CD4-positive, alpha-beta memory T cell (primary cell): ENCODE measurements at regions not wholly inside any gene's neighbourhood (a gene's known extent, or its start where the extent isn't known, plus 50 kb on each side); places are given as distances from the start of the nearest gene placed in this dataset.

ENCODE experiments used
- CTCF ChIA-PET: fragments of 350-600 bp; sonication (Branson Sonifier 250); formaldehyde crosslinking; loops from one replicate; lab custom pipeline; 2021; ENCODE audit warnings: inconsistent platforms; ENCODE audit not compliant: partially characterized antibody; lab: Charles Lee
- POLR2A ChIA-PET: fragments of 350-600 bp; sonication (Branson Sonifier 250); formaldehyde crosslinking; loops from one replicate; lab custom pipeline; 2021; ENCODE audit not compliant: partially characterized antibody; lab: Charles Lee
- DNase-seq, 5 donors: peaks; one replicate each; pipeline versions ENCODE4 v3.0.0 to v3.0.0-alpha.2; 2020 to 2022; ENCODE audit warnings: mixed read lengths in 1 of 5
- H3K27ac ChIP-seq: one replicate; pipeline ENCODE4 v1.7.0; 2013; ENCODE audit warnings: low read depth, low read length
- H3K27me3 ChIP-seq: 2 replicates; pipeline ENCODE4 v1.7.0; 2013; ENCODE audit warnings: mild to moderate bottlenecking, low read length, moderate library complexity; ENCODE audit not compliant: insufficient read depth
- H3K36me3 ChIP-seq: 2 replicates; pipeline ENCODE4 v1.7.0; 2013; ENCODE audit warnings: mild to moderate bottlenecking, low read length, moderate library complexity; ENCODE audit not compliant: insufficient read depth
- H3K4me1 ChIP-seq: 2 replicates; pipeline ENCODE4 v1.7.0; 2013; ENCODE audit warnings: mild to moderate bottlenecking, low read length, moderate library complexity; ENCODE audit not compliant: insufficient read depth
- H3K4me3 ChIP-seq, 2 donors: one replicate each; pipeline ENCODE4 v1.7.0; 2013; ENCODE audit warnings: low read length in 2 of 2, mild to moderate bottlenecking in 1 of 2
- H3K9me3 ChIP-seq, 2 donors: one replicate each; pipeline ENCODE4 v1.7.0; 2013; ENCODE audit warnings: low read length in 2 of 2, control low read depth in 1 of 2; ENCODE audit not compliant: control insufficient read depth in 1 of 2
- H3K27ac Mint-ChIP-seq, 7 donors: one replicate each; pipeline ENCODE4 v1.8.0; 2020 to 2021; ENCODE audit warnings: mixed read lengths in 7 of 7, mild to moderate bottlenecking in 6 of 7, inconsistent platforms in 3 of 7, moderate library complexity in 3 of 7
- H3K27me3 Mint-ChIP-seq, 2 donors: one replicate each; pipeline ENCODE4 v1.8.0; 2020 to 2021; ENCODE audit warnings: mixed read lengths in 2 of 2
- H3K36me3 Mint-ChIP-seq, 2 donors: one replicate each; pipeline ENCODE4 v1.8.0; 2020 to 2021; ENCODE audit warnings: mixed read lengths in 2 of 2, inconsistent platforms in 1 of 2, mild to moderate bottlenecking in 1 of 2
- H3K4me1 Mint-ChIP-seq, 4 donors: one replicate each; pipeline ENCODE4 v1.8.0; 2020 to 2021; ENCODE audit warnings: mixed read lengths in 4 of 4, mild to moderate bottlenecking in 1 of 4
- H3K4me3 Mint-ChIP-seq, 8 donors: one replicate each; pipeline ENCODE4 v1.8.0; 2020 to 2021; ENCODE audit warnings: mixed read lengths in 8 of 8, mild to moderate bottlenecking in 7 of 8, moderate library complexity in 6 of 8, inconsistent platforms in 3 of 8
- H3K9me3 Mint-ChIP-seq, 8 donors: one replicate each; pipeline ENCODE4 v1.8.0; 2020 to 2021; ENCODE audit warnings: mixed read lengths in 8 of 8, mild to moderate bottlenecking in 5 of 8, inconsistent platforms in 3 of 8, moderate library complexity in 1 of 8
- intact Hi-C: fragments of 100-400 bp; cut with micrococcal nuclease; formaldehyde crosslinking; loops from one replicate; pipeline ENCODE4 v1.15.1; 2023

DNA sequence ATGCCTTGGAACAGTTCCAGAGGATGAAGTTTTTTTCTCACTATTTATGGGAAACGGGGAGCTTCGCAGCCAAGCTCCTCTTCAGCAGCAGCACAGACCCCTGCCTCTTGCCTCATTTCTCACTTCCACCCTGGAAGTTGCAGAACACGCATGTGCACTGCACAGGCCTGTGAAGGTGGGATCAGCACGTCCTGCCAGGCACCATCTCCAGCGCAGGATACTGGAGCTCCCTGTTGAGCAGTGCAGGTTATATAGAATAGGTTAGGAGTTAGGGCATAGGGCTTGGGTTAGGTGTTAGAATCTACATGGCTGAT lies 110.1 kb upstream of the CENPE start:
- CTCF ChIA-PET, result interaction anchor here (0.7 kb wide), 1 partner anchor 86 kb away, joined by 3 read pairs; no protein-coding TSS in a partner anchor
- no peaks in the 10 kb centered on the region for H3K36me3 Mint-ChIP-seq

DNA sequence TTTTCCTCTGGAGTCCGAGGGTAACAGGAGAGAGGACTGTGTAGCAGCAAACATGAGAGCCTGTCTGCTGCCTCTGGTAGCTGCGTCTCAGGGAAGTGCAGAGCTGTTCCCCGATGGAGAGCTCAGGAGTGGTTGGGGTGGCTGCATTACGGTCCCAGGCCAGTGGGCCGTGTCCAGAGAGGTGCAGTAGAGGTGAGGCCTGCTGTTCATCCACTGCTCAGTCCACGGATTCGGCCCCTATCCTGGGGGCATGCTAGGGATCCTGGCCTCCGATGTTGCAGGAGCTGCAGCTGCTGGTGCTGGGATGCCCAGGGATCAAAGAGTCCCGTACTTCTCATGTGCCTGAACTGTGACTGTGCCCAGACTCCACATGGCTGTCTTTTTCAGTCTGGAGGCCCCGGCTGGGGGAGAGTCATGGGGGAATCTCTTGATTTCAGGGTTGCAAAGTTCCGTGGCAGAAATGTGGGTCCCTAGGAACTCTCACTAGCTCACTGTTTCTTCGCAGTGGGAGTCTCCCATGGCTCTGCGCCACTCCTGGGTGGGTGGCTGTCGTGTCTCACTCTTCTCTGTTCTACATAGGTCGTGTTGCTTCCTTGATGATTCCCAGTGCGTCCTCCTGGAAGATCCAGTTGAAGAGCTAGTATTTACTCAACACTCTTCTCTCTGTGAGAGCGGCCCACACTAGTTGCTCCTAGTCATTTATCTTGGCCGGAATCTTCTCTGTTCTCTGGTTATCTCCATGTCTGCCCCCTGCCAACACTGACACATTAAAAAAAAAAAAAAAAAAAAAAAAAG lies 109.5 kb upstream of the CENPE start:
- H3K27me3 Mint-ChIP-seq, result peaks cover 3% of the 10 kb centered on the region in 2 donors
- no peak for DNase-seq
- no peaks in the 10 kb centered on the region for H3K36me3 ChIP-seq
- no peaks in the 10 kb centered on the region for H3K4me1 Mint-ChIP-seq
- H3K4me3 ChIP-seq, result no peak overlapping the region
- ChIA-PET CTCF (interaction anchor here (0.7 kb wide), 1 partner anchor 85 kb away, joined by 3 read pairs; no protein-coding TSS in a partner anchor), POLR2A (no interaction called here)
- intact Hi-C loops, result no loop called here
- no peaks in the 10 kb centered on the region for H3K4me1 ChIP-seq
- no peaks in the 10 kb centered on the region for H3K27me3 ChIP-seq
- no peaks in the 10 kb centered on the region for H3K9me3 ChIP-seq
- no peak overlapping the region for H3K27ac ChIP-seq
- no peak overlapping the region for H3K27ac Mint-ChIP-seq
- H3K4me3 Mint-ChIP-seq, result no peak overlapping the region
- H3K36me3 Mint-ChIP-seq, result no peaks in the 10 kb centered on the region
- peaks cover 0 to 4% (median under 1%) of the 10 kb centered on the region in 8 donors for H3K9me3 Mint-ChIP-seq

More for the DNA sequence above, 110.1 kb upstream of the CENPE start:
- no peaks in the 10 kb centered on the region for H3K4me1 Mint-ChIP-seq
- H3K9me3 ChIP-seq, result no peaks in the 10 kb centered on the region
- peaks cover 3% of the 10 kb centered on the region in 2 donors for H3K27me3 Mint-ChIP-seq
- H3K4me3 ChIP-seq, result no peak overlapping the region
- H3K36me3 ChIP-seq, result no peaks in the 10 kb centered on the region
- no peak overlapping the region for H3K4me3 Mint-ChIP-seq
- H3K27ac Mint-ChIP-seq, result peak overlapping the region in 1 of 7 donors; percentile 49
- intact Hi-C loops, result no loop called here
- no peak for DNase-seq
- H3K27me3 ChIP-seq, result no peaks in the 10 kb centered on the region
- POLR2A ChIA-PET, result no interaction called here
- peaks cover 0 to 4% (median under 1%) of the 10 kb centered on the region in 8 donors for H3K9me3 Mint-ChIP-seq
- H3K27ac ChIP-seq, result no peak overlapping the region
- H3K4me1 ChIP-seq, result no peaks in the 10 kb centered on the region

DNA sequence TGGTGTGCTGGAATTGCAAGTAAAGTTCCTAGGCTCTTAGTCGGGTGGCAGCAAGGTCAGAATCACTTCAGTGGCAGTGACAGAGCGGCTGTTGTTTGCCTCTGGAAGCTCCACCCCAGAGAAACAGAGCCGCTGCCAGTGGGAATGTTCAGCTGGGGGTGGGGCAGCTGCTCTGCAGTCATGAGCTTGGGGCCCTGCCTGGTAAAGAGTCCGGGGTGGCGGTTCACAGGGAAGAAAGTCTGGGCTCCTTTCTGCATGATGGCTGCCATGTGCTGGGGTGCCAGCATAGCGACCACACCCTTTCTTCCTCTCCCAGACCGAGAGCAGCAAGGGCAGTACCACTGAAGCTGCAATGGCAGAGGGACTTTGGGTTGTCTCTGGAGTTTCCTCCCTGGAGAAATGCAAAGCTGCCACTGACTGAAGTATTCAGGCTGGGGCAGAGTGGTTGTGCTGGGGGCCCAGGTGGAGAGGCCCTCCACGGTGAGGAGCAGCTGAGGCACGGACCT lies 108.8 kb upstream of the CENPE start:
- Histone ChIP-seq H3K27me3 (no peaks in the 10 kb centered on the region), H3K4me3 (no peak overlapping the region), H3K4me1 (no peaks in the 10 kb centered on the region), H3K9me3 (no peaks in the 10 kb centered on the region), H3K27ac (no peak overlapping the region), H3K36me3 (no peaks in the 10 kb centered on the region)
- intact Hi-C loops, result no loop called here
- ChIA-PET POLR2A (no interaction called here), CTCF (interaction anchor here (1.1 kb wide), 1 partner anchor 18 kb away, joined by 3 read pairs; no protein-coding TSS in a partner anchor)
- Mint-ChIP-seq H3K27me3 (peaks cover 3% of the 10 kb centered on the region in 2 donors), H3K9me3 (peaks cover 0 to 4% (median under 1%) of the 10 kb centered on the region in 8 donors), H3K27ac (no peak overlapping the region), H3K4me1 (no peaks in the 10 kb centered on the region), H3K36me3 (no peaks in the 10 kb centered on the region), H3K4me3 (no peak overlapping the region)
- DNase-seq, result no peak

DNA sequence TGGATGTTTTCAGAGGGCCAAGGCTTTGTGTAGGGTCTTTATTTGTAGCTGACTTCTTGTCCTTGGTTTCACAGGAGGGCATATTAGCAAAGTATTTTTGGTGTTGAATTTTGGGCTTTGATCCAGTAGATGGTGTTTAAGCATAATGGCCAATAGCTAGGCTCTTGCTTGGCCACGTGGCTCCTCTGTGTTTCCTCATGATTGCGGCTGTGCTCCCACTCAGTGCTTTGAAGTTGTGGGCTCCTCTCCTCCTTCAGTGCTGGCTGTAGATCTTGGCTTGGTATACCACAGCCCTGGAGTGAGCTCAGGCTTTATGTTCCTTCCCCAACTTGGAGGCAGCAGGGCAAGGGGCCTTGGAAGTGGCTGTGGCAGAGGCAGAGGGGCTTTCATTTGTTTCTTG lies 107.2 kb upstream of the CENPE start:
- H3K27ac Mint-ChIP-seq, result no peak overlapping the region
- H3K4me1 ChIP-seq, result no peaks in the 10 kb centered on the region
- no peak for DNase-seq
- intact Hi-C loops, result no loop called here
- CTCF ChIA-PET, result no interaction called here
- H3K9me3 Mint-ChIP-seq, result peaks cover 0 to 2% (median 0%) of the 10 kb centered on the region in 8 donors
- no peak overlapping the region for H3K4me3 ChIP-seq
- H3K27me3 ChIP-seq, result no peaks in the 10 kb centered on the region
- H3K36me3 ChIP-seq, result no peaks in the 10 kb centered on the region
- no peaks in the 10 kb centered on the region for H3K9me3 ChIP-seq
- no peaks in the 10 kb centered on the region for H3K36me3 Mint-ChIP-seq
- no peak overlapping the region for H3K4me3 Mint-ChIP-seq
- POLR2A ChIA-PET, result no interaction called here
- no peak overlapping the region for H3K27ac ChIP-seq
- H3K27me3 Mint-ChIP-seq, result peaks cover 3% of the 10 kb centered on the region in 2 donors
- no peaks in the 10 kb centered on the region for H3K4me1 Mint-ChIP-seq

DNA sequence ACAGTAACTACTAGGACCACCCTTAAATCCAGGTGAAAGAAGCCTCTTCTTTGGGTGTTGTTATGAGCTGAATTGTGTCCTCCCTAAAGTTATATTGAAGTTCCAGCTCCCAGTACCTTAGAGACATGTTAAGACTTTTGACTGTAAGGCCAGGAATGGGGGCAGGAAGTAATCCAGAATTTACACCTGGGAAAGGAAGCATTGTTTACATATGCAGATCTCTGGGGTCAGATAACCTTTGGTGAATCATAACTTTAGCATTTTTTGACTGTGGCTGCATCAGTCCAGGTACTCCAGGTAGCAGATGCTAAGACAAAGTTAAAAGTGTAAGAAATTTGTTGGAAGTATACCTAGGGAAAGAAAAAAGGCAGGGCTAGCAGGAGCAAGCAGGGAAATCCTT lies 104.9 kb upstream of the CENPE start:
- no peaks in the 10 kb centered on the region for H3K4me1 ChIP-seq
- H3K36me3 ChIP-seq, result no peaks in the 10 kb centered on the region
- H3K27me3 Mint-ChIP-seq, result peaks cover 3% of the 10 kb centered on the region in 2 donors
- no peak overlapping the region for H3K4me3 ChIP-seq
- H3K4me3 Mint-ChIP-seq, result no peak overlapping the region
- no peak overlapping the region for H3K27ac ChIP-seq
- H3K9me3 ChIP-seq, result no peaks in the 10 kb centered on the region
- intact Hi-C loops, result no loop called here
- DNase-seq, result no peak
- no peaks in the 10 kb centered on the region for H3K9me3 Mint-ChIP-seq
- ChIA-PET POLR2A (no interaction called here), CTCF (no interaction called here)
- no peaks in the 10 kb centered on the region for H3K27me3 ChIP-seq
- no peak overlapping the region for H3K27ac Mint-ChIP-seq
- H3K36me3 Mint-ChIP-seq, result no peaks in the 10 kb centered on the region
- no peaks in the 10 kb centered on the region for H3K4me1 Mint-ChIP-seq

DNA sequence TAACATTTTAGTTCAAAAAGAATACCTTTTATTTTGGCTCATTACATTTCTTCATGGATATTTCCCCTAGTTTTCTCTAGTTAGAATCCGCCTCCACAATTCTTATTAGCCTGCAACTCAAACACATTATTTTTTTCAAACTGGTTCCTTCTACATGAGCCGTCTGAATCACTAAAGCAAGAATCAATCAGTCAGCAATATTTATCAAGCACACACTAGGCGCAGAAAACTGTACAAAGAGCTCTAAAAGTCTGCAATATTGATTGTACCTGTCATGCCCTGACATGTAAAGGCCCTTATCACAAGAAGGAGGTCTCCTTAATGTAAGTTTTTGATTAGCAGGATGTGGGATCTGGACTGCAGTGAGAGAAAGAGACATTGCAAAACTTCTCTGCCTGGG lies 94.8 kb upstream of the CENPE start:
- H3K4me1 ChIP-seq, result no peaks in the 10 kb centered on the region
- Mint-ChIP-seq H3K36me3 (no peaks in the 10 kb centered on the region), H3K27me3 (no peaks in the 10 kb centered on the region), H3K27ac (no peak overlapping the region), H3K9me3 (peaks cover 0 to 8% (median 1%) of the 10 kb centered on the region in 8 donors), H3K4me3 (no peak overlapping the region), H3K4me1 (no peaks in the 10 kb centered on the region)
- ChIA-PET CTCF (no interaction called here), POLR2A (no interaction called here)
- H3K9me3 ChIP-seq, result no peaks in the 10 kb centered on the region
- DNase-seq, result no peak
- H3K36me3 ChIP-seq, result no peaks in the 10 kb centered on the region
- H3K4me3 ChIP-seq, result no peak overlapping the region
- no peak overlapping the region for H3K27ac ChIP-seq
- intact Hi-C loops, result no loop called here
- H3K27me3 ChIP-seq, result no peaks in the 10 kb centered on the region

DNA sequence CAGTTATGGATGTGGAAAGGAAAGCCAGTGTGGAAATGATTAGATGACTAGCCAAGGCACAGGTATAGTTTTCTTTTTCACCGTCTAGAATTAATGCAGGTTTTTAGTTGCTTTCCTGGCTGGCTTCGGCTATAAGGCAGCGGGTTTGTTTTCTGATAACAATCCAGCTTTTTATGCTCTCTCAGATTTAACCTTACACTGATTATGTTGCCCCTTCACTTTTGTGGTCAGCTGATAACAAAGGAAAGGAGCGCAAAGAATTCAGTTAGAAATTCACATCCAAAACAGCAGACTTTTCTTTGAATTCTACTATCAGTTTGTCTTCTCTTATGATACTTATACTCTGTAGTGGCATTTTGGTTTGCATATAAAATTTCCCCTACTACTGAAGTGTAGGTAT lies 94.2 kb upstream of the CENPE start:
- no peaks in the 10 kb centered on the region for H3K36me3 Mint-ChIP-seq

More for the DNA sequence above, 94.2 kb upstream of the CENPE start:
- no peaks in the 10 kb centered on the region for H3K36me3 ChIP-seq
- no peaks in the 10 kb centered on the region for H3K4me1 Mint-ChIP-seq
- peaks cover 0 to 8% (median 1%) of the 10 kb centered on the region in 8 donors for H3K9me3 Mint-ChIP-seq
- DNase-seq, result no peak
- H3K9me3 ChIP-seq, result no peaks in the 10 kb centered on the region
- ChIA-PET POLR2A (no interaction called here), CTCF (no interaction called here)
- no peak overlapping the region for H3K27ac ChIP-seq
- H3K27me3 Mint-ChIP-seq, result no peaks in the 10 kb centered on the region
- no peak overlapping the region for H3K4me3 Mint-ChIP-seq
- intact Hi-C loops, result no loop called here
- no peak overlapping the region for H3K27ac Mint-ChIP-seq
- no peaks in the 10 kb centered on the region for H3K4me1 ChIP-seq
- H3K27me3 ChIP-seq, result no peaks in the 10 kb centered on the region
- H3K4me3 ChIP-seq, result no peak overlapping the region
